HPDE6-E6E7 (cell line): ENCODE measurements at regions not wholly inside any gene's neighbourhood (a gene's known extent, or its start where the extent isn't known, plus 50 kb on each side); places are given as distances from the start of the nearest gene placed in this dataset.

Experiments used
- DNase-seq: peaks from one replicate; pipeline ENCODE4 v3.0.0; 2011; ENCODE audit warnings: missing footprints; ENCODE audit errors: extremely low spot score

DNA sequence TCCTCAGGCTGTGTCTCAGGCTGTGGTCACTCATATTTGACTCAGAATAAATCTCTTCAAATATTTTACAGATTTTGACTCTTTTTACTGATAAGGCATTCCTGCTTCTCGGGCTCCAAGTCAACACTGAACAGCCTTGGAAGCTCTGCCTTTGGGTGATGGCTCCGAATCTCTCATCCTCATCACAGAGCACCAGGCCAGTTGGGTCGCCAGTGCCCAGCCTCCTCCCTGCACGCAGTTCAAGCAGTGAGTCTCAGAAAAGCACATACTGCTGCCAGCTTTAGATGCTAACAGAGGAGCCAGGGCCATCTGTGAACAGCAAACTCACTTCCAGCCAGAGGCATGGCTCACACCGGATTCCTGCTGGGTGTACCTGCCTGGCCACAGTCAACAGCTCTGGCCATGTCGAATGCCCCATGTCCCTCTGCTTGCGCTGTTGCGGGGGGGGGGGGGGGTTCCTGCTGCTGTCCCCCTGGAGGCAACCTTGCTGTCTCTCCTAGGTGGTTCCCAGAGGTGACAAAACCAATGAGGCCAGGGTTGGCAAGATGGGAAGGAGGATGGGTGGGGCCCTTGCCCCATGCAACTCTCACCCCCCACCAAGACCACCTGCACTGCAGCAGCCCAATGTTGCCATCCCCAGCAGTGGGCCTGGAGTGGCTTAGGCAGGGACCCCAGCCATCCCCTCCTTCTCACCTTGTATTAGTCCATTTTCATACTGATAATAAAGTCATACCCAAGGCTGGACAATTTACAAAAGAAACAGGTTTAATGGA lies 248.8 kb downstream of the ERMARD start:
- no peak for DNase-seq

DNA sequence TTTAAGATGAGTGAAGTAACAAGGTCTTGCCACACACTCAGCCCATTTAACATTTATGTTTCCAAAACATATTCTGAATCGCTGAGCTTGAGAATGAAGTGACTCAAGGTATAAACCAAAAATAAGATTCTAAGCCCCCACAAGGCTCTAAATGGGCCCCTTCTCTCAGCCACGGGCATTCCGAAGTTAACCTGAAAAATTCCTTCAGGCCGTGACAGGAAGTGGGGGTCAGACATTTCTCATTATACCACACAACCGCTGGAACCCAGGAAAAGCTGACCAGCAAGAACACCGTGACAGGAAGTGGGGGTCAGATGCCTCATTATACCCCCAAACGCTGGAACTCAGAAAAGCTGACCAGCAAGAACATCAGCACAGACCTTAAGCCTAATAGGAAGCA lies 247.9 kb downstream of the ERMARD start:
- no peak for DNase-seq

DNA sequence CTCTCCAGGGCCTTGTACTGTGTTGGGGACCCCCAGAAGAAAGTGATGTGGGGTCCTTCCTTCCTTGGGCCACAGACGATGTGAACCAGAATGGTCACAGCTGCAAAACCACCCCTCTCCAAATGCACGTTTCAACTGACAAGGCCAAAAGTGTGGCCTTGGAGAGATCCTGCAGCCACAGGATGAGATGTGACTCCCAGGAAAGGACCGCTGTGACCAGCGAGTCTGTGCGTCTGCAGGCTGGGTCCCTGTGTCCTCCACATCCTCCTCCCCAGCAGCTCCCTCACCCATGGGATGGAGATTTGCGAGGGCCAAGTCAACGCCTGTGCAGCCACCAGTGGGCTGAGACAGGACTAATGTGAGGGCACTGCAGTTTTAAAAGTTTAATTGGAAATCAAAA lies 247.0 kb downstream of the ERMARD start:
- DNase-seq, result no peak

DNA sequence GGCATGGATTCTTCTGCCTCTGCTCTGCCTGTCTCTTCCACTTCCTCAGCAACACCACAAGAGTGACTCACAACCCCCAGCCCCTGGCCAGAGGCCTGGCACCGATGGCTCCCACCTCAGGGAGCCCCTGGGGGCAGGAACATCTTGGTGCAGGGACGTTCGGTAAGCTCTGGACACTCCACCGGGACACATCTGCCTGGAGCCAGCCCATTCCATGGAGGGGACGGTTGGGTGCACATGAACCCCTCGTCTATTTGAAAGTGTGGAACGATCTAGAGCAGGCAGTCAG lies 246.5 kb downstream of the ERMARD start:
- no peak for DNase-seq

DNA sequence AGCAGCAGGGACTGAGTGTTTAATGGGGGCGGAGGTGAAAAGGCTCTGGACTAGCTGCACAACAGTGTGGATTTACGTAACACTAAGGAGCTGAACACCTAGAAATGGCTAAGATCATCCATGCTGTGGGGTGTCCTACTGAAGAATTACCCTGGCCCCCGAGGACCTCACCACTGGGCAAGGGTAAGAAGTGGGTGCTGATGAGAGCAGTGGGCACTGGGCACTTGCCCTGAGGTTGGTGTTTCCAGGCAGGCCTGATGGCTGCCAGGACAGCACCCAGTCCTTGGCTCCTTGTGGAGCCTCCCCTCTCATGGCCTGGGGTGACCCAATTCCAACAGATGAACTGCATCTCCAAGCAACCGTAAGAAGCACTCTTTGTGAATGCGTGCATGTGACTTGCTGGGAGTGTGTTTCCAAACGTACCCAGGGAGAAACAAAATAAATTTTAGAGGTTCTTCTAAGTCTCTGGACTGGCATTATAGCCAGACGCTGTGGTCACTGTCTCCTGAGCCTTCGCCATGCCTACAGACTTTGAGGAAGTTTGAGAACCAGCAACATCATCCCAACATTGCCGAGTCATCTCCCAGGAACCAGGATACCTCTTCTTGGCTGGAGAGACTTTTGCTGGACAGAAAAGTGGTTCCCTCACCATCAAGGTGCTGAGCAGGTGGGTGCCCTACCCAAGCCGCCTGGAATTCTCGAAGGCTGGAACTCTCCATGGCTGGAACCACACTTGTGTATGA lies 245.9 kb downstream of the ERMARD start:
- no peak for DNase-seq

DNA sequence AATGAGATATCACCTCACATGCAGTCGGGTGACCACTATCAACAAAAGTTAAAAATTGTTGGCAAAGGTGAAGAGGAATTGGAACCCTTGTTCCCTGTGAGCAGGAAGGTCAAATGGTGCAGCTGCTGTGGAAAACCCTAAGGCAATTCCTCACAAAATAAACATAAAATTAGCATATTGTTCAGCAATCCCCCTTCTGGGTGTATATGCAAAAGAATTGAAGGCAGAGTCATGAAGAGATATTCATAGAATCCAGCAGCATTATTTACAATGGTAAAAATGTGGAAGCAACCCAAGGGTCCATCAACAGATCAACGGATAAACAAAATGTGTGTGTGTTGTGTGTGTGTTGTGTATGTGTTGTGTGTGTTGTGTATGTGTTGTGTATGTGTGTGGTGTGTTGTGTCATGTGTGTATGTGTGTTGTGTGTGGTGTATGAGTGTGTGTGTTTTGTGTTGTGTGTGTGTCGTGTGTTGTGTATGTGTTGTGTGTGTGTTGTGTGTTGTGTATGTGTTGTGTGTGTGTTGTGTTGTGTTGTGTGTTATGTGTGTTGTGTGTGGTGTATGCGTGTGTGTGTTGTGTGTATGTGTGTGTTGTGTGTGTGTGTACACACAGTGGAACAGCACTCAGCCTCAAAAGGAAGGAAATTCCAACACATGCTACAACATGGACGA lies 245.1 kb downstream of the ERMARD start:
- DNase-seq, result no peak

DNA sequence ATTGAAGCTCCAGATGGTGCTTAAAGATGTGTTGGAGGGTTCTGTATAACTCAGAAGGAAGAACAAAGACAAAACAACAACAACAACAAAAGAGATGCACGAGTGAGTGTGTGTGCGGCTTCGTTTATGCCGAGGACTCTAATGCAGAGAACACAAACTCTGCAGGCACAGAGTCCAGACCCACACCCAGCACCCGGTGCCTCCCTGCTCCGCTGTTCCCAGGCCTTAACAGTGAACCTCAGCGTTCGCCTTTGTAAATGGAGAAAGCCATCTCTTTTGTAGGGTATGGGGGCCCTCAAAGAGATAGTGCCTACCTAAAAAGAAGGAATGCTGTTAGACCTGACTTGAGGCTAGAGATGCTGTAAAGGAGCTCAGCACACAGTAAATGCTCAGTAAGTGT lies 243.3 kb downstream of the ERMARD start:
- no peak for DNase-seq

DNA sequence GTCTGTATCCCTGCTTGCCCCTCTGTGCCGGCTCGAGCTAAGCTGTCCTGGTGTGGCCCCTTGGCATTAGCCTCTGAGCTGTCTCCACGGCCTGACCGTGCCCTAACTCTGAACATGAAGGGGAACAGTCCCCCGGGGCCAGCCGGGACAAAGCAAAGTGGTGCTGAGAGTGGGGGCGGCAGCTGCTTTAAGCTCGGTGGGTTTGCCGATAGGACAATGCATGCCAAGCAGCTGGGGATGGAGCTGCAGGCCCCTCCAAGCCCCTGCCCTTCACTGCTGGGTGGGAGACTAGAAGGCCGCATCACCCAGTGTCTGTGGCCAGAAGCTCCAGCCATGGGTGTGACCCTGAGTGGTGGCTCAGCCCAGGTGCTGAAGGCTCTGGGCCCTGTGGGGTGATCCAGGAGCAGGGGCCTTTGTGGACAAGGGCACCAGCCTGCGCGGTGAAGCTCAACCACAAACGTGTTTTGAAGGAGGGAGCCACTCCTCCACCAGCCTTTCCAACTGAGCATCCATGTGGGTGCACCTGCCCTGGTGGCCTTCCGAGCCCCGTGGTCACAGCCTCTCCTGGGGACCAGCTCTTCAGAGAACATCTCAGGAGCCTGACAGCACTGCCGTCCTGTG lies 242.5 kb downstream of the ERMARD start:
- no peak for DNase-seq

DNA sequence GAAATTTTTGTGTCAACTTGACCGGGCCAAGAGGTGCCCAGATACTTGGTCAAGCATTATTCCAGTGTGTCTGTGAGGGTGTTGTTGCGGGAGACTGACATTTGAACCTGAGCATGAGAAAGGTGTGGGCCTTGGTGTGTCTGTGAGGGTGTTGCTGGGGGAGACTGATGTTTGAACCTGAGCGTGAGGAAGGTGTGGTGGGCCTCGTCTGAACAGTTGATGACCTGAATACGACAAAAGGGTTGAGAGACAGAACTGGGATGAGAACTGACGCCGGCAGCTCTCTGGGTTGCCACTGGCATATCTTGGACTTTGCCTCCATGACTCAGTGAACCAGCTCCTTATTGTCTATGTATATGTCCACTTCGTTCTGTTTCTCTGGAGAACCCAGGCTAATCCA lies 240.5 kb downstream of the ERMARD start:
- DNase-seq, result no peak

DNA sequence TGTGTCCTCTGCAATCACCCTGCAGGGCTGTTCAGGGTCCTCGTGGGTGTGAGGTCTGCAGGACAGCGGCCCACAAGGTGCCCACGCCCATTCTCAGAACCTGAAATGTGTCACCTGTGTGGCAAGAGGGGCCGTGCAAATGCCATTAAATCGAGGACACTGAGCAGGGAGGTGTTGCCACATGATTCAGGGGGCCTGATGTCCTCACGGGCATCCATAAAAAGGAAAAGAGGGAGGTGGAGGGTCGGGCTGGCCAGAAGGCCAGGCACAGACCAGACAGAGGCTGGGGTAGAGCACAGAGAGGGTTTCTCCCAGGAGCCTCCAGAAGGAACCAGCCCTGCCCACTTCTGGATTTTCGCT lies 239.6 kb downstream of the ERMARD start:
- DNase-seq, result no peak

DNA sequence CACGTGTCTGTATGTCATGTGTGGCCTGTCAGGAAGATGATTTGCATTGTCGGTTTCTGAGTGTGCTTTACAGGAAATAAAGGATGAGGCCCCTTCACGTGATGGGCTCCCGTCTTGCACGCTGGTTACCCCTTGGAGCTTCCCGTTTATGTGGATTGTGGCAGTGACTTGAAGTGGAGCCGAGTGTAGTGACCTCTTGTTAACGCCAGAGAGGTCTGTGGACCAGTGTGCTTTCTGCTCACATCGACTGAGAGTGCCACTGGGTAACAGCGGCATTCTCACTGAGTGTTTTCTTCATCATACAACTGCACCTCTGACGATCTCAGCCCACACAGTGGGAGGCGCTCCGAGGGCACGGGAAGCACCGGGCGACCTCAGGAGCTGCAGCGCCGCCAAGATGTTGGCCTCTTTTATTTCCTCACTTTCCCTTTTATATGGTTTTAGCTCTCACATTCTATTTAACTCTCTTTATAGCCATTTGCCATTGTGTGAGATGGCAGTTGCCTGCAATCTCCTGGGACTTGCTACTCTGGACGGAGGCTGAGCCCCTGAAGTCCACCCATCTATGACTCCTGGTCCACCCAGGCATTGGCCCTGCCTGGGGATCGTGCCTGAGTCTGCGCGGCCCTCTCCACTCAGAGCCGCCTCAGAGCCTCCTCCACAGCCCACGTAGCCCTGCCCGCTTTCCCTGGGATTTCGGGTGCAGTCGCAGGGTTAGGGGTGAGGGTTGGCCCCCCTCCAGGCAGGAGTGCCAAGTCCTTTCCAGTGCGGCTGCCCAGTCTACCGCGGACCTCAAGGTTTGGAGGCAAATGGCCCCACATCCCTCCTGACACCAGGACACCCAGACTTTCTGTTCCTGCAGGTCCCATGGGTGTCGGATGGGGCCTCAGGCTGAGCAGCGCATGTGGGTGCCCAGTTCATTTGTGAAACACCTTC lies 238.9 kb downstream of the ERMARD start:
- no peak for DNase-seq

DNA sequence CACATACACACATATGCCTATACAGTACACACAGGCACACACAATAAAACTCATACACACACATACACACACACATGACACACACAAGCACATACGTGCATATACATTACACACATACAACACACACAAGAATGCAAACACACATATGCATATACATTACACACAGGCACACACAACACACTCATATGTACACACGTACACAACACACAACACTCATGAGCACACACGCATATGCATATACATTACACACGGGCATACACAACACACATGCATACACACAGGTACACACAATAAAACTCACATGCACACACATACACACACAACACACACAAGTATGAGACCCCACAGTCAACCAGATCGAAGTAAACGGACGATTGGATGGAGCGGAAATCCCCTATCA lies 238.2 kb downstream of the ERMARD start:
- DNase-seq, result no peak

DNA sequence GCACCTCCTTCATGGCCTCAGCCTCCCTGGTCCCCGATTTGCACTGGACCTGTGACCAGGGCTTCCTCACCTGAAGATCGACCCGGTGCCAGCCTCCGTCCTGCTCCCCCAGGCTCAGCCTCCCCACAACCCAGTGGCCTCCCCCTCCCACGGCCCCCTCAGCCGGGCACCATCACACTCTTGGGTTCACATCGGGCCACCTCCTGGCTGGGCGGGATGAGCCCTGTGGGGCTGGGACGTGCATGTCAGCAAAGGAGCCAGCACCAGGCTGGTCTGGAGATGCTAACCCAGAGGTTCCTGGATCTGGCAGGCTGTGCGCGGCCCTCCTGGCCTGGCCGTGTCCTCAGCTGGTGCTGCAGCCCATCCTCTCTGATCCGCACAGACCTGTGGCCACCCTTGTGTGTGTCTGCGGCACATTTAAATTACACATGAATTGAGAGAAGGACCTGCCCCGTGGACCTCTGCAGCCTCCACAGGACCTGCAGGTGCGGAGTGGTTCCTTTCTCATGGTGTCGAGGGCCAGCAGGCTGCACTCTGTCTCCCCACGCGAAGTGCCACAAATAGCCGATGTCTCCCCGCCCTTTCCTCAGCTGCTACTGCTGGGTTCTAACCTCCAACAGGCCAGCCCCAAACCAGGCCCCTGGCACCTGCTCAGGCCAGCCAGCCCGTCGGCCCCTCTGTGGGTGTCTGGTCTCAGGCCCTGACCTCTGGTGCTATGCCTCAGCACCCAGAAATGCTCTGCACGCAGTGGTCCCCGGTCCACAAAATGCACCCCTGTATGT lies 237.5 kb downstream of the ERMARD start:
- no peak for DNase-seq

DNA sequence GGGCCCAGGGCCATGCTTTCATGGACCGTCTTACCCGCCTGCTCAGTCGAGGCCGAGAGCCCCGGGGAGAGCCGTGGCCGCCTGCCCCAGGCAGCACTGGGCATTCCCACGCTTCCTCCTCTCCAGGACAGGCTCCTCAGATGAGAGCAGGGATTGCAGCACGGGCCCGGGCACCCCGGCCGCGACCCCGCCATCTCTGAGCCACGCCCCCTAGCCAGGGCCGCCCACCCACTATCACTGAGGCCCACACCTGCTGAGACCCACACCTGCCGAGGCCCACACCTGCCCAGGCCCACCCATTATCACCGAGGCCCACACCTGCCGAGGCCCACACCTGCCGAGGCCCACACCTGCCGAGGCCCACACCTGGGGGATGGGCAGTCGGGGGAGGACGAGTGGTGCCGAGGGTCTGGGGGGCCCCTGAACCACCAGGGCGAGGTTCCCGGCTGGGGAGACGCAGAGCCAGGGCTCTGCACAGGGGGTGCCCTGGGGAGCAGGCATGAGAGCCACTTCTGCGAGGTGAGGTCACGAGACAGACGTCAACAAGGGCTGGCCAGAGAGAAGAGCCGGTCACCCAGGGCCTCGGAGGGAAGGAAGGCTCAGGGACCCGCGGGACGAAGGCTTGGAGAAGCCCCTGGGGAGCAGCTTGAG lies 235.6 kb downstream of the ERMARD start:
- DNase-seq, result no peak

DNA sequence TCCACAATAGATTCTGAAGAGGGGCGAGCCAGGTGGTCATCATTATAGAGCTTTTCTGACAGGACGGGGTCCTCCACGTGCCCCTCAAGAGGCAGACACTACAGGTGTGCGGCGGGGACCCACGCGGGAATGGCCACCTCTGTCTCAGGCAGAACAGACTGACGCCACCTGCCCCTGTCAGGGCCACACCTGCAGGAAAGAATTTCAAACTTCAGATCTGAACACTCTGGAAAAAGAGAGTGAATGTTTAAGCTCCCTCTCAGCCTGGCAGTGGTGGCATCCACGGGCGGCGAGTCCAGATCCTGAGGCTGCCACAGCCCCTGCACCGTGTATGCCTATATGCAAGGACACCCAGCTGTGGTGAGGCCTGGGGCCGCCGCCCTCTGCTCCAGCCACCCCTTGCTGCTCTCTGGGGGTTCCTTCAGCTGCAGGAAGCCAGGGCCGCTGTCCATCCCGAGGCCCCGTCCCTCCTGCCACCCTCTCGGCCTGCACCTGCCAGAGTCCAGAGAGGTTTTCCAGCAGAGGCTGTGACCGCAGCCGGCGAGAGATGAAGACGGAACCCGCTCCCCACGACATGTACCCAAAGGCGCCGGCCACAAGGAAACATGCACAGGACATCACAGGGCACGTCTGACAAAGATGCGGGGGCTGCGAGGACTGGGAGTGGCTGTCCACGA lies 234.9 kb downstream of the ERMARD start:
- no peak for DNase-seq

DNA sequence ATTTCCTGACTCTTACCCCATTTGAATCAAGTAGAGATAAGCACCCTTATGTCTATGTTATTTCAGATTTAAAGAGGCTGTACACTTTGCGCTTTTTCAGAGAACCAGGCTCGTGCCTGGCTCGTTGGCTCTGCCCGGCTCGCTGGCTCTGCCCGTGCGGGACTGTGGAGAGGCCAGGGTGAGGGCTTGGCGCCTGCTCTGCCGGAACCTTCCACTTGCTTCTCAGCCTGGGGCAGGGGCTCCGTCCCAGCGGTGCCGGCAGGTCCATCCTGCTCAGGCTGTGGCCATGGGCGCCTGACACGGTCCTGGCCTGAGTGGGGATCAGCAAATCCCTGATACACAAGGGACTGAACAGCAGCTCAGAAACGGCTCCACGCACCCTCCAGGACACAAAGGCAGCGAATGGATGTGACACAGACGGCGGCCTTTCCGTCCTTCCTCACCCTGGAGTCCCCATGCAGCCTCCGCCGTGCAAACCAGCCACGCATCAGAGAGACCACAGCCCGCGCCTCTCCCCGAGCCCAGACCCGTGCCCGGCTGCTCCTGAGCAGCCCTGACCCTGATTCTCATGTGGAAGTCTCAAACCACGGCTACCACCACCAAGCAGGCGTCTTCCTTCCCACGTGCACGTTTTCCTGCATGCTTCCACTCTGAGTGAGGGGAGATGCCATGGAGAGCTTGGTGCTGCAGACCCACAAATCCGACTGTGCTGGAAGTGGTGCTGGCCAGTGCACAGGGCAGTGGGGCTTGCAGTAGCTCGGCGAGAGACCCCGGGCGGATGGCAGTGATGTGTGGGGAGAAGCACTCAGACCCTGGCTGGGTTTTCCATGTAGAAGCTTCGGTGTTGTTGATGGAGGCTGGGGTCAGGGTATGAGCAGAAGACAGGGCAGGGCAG lies 233.9 kb downstream of the ERMARD start:
- DNase-seq, result no peak

DNA sequence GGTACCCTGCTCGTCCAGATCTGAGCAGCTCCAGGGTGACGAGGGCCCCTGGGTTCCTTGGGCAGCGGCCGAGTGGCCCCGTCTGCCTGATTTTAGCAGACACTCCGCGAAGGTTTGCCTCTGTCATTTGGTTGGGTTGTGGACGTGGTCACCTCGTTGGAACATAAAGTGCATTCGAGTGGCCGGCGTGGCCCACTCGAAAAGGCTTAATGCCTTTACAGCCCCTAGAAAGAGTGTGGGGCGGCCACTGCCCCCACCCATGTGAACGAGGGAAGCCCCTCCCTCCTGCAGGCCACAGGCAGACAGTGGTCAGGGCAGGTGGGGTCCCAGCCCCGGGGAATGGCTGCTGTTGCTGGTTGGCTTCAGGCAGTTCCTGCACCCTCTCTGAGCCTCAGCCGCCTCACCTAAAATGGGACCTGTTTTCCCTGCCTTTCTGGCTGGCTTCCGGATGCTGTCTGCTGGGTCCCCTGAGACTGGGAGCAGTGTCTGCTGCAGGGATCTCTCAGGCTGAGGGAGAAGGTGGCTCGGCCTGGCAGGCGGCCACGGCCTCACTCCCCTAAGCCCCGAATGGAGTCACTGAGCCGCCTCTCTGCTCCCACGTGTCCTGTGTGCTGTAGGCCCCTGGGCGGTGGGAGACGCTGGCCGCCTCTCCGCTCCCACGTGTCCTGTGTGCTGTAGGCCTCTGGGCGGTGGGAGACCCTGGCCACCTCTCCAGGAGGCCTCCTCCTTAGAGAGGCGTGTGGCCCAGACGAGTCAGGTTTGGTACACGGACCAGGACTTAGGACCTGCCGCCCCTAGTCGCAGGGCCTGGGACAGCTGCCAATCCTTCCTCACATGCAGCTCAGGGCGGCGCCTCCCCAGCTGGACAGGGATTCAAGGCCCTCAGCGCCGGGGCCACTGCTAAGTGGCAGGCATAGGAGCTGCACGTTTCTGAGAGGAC lies 233.0 kb downstream of the ERMARD start:
- DNase-seq, result no peak

DNA sequence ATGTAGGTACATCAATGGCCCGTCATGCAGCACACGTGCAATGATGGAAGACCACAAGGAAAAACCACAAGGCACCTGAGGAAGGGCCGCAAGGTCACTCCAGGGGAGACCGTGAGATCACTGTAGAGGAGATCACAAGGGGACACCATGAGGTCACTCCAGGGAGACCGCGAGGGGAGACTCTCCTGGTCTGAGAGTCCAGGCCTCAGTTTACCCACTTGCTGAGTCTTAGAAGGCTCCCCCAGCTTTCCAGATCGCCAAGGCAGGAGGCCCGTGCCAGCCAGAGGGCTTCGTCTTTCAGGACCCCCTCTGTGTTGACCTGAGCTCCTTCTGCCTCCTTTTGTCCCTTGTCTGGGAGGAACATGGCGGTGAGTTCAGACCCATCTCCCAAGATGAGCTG lies 232.2 kb downstream of the ERMARD start:
- DNase-seq, result no peak
